ENCODE measurements at regions not wholly inside any gene's neighbourhood (a gene's known extent, or its start where the extent isn't known, plus 50 kb on each side); places are given as distances from the start of the nearest gene placed in this dataset.

- DNase-seq = no peak
- TF ChIP-seq CTCF (IDR thresholded peaks at IDR 0.05; ENCODE audit: borderline replicate concordance) = no peak
- Histone ChIP-seq H3K4me3 (no peak overlapping the region), H3K27me3 (ENCODE audit: low read depth) (no peaks in the 10 kb centered on the region), H3K27ac (replicated peaks) (no peak overlapping the region), H3K36me3 (no peaks in the 10 kb centered on the region), H3K4me1 (peaks cover 4% of the 10 kb centered on the region), H3K9me3 (replicated peaks) (peaks cover 9% of the 10 kb centered on the region)
- intact Hi-C loops (cut with micrococcal nuclease) = no loop called here
These were observed 70.6 kb upstream of the S1PR3 start for GRCh38 chr9:88920645-88921044.

DNA sequence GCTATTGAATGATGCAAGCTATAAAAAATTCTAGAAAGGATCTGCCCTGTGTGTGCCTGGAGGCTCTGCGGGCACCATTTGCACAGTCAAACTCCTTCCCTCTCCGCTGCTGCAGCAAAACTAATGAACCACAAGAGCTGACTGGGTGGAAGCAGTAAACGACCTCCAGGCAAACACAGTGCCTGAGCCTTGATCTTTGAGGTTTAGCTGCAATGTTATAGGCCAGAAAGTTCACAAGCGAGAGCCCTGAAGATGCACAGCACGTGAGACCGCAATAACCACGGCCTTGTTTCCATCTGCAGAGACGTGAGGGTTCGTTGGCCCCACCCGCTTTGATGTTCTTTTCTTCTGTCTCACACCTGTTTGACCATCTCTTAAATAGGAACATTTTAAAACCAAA is 69.2 kb upstream of the S1PR3 start:
- Histone ChIP-seq H3K27me3 (ENCODE audit: low read depth) (no peaks in the 10 kb centered on the region), H3K36me3 (no peaks in the 10 kb centered on the region), H3K4me3 (no peak overlapping the region), H3K27ac (replicated peaks) (no peak overlapping the region), H3K9me3 (replicated peaks) (peaks cover 9% of the 10 kb centered on the region), H3K4me1 (peaks cover 4% of the 10 kb centered on the region)
- DNase-seq = no peak
- no peak for TF ChIP-seq CTCF (IDR thresholded peaks at IDR 0.05; ENCODE audit: borderline replicate concordance)
- intact Hi-C loops (cut with micrococcal nuclease) = no loop called here

DNA sequence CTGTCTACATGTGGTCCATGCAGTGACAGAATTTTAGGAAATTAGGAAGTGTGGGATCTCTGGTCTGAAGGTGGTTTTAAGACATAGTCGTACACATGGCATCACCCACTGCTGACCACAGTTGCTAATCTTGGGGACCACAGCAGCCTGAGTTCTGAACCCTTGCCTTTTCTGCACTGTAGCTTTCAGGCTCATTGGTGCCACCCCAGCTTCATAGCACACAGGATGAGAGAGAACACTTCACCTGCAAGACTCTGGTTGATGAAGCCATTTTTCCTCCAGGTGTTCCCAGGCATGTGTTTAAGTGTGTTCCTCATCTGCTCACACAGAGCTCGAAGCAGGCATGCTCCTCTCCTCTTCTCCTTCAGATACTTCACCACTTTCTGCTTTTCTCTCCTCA is 68.2 kb upstream of the S1PR3 start:
- Histone ChIP-seq H3K9me3 (replicated peaks) (peaks cover 9% of the 10 kb centered on the region), H3K27me3 (ENCODE audit: low read depth) (no peaks in the 10 kb centered on the region), H3K36me3 (no peaks in the 10 kb centered on the region), H3K27ac (replicated peaks) (no peak overlapping the region), H3K4me3 (no peak overlapping the region), H3K4me1 (peaks cover 6% of the 10 kb centered on the region)
- intact Hi-C loops (cut with micrococcal nuclease) = no loop called here
- no peak for TF ChIP-seq CTCF (IDR thresholded peaks at IDR 0.05; ENCODE audit: borderline replicate concordance)
- DNase-seq = no peak

DNA sequence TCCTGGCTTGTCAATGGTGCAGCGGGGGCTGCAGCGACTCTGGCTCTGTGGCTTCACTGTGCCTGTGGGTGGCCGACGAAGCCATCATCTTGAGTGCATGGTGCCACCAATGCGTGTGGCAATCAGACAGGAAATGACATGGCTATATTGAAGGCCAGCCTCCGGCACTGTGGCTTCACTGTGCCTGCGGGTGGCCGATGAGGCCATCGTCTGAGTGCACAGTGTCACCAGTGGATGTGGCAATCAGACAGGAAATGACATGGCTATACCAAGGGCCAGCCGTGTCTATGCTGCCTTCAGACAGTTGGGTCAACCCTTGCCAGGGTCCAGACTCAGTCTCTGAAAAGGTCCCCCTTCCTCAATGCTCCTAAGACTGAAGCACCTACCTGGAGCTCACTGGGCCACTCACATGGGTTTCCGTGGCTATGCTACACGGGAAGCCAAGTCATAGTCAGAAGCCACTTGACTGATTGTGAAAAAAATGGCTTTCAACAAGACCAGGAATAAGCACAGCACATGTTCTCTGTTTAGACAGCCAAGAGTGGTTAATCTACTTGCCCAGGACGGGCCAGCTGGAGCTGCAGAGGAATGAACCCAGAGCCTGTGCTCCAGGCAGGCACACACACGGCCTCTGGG is 67.5 kb upstream of the S1PR3 start:
- H3K27ac ChIP-seq (replicated peaks) = no peak overlapping the region
- H3K36me3 ChIP-seq = no peaks in the 10 kb centered on the region
- intact Hi-C loops (cut with micrococcal nuclease) = no loop called here
- TF ChIP-seq CTCF (IDR thresholded peaks at IDR 0.05; ENCODE audit: borderline replicate concordance) = no peak
- H3K9me3 ChIP-seq (replicated peaks) = peaks cover 3% of the 10 kb centered on the region
- no peak overlapping the region for H3K4me3 ChIP-seq
- no peak for DNase-seq
- peaks cover 6% of the 10 kb centered on the region for H3K4me1 ChIP-seq
- H3K27me3 ChIP-seq (ENCODE audit: low read depth) = no peaks in the 10 kb centered on the region

DNA sequence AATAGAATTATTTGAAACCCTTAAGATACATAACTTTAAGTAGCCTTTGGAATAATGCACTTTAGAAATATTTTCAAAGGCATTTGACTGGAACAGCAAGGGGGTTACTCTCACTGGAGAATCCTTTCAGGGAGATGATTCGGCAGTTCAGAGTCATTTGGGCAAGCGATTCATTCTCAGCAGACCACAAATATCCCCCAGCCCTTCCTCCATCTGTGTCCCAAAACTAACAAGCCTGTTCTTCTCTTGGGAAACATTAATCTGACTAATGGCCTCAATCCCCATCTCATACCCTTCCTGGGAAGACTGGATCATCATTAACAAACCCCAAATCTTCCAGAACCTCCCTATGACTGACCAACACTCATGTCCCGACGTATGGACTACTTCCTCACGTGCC is 65.8 kb upstream of the S1PR3 start:
- intact Hi-C loops (cut with micrococcal nuclease) = no loop called here
- no peaks in the 10 kb centered on the region for H3K36me3 ChIP-seq
- no peaks in the 10 kb centered on the region for H3K9me3 ChIP-seq (replicated peaks)
- no peaks in the 10 kb centered on the region for H3K27me3 ChIP-seq (ENCODE audit: low read depth)
- no peak overlapping the region for H3K4me3 ChIP-seq
- peaks cover 6% of the 10 kb centered on the region for H3K4me1 ChIP-seq
- TF ChIP-seq CTCF (IDR thresholded peaks at IDR 0.05; ENCODE audit: borderline replicate concordance) = no peak
- H3K27ac ChIP-seq (replicated peaks) = no peak overlapping the region
- no peak for DNase-seq
